ENCODE measurements at regions not wholly inside any gene's neighbourhood (a gene's known extent, or its start where the extent isn't known, plus 50 kb on each side); places are given as distances from the start of the nearest gene placed in this dataset.

- no peak for TF ChIP-seq CTCF (IDR thresholded peaks at IDR 0.05)
- Histone ChIP-seq H3K4me1 (ENCODE audit: control insufficient read depth in 1 of 2, insufficient read depth in 1 of 2, low read depth in 1 of 2, low read length in 1 of 2) (no peaks in the 10 kb centered on the region), H3K9me3 (no peaks in the 10 kb centered on the region), H3K4me3 (ENCODE audit: low read depth in 1 of 2, low read length in 1 of 2) (no peak overlapping the region), H3K27me3 (no peaks in the 10 kb centered on the region), H3K36me3 (no peaks in the 10 kb centered on the region), H3K27ac (no peak overlapping the region)
These were observed 277.7 kb downstream of the ANKRD7 start for GRCh38 chr7:118502235-118502634.

- H3K36me3 ChIP-seq: no peaks in the 10 kb centered on the region
- no peaks in the 10 kb centered on the region for H3K4me1 ChIP-seq (ENCODE audit: control insufficient read depth in 1 of 2, insufficient read depth in 1 of 2, low read depth in 1 of 2, low read length in 1 of 2)
- no peaks in the 10 kb centered on the region for H3K9me3 ChIP-seq
- TF ChIP-seq CTCF (IDR thresholded peaks at IDR 0.05): no peak
- H3K27ac ChIP-seq: no peak overlapping the region
- H3K4me3 ChIP-seq (ENCODE audit: low read depth in 1 of 2, low read length in 1 of 2): no peak overlapping the region
- no peaks in the 10 kb centered on the region for H3K27me3 ChIP-seq
These were observed 286.6 kb downstream of the ANKRD7 start for GRCh38 chr7:118511146-118511545.

- Histone ChIP-seq H3K4me1 (ENCODE audit: control insufficient read depth in 1 of 2, insufficient read depth in 1 of 2, low read depth in 1 of 2, low read length in 1 of 2) (no peaks in the 10 kb centered on the region), H3K9me3 (no peaks in the 10 kb centered on the region), H3K4me3 (ENCODE audit: low read depth in 1 of 2, low read length in 1 of 2) (no peak overlapping the region), H3K27me3 (no peaks in the 10 kb centered on the region), H3K27ac (no peak overlapping the region), H3K36me3 (no peaks in the 10 kb centered on the region)
- TF ChIP-seq CTCF (IDR thresholded peaks at IDR 0.05): no peak
These were observed 292.8 kb downstream of the ANKRD7 start for GRCh38 chr7:118517275-118517674.

- Histone ChIP-seq H3K27me3 (no peaks in the 10 kb centered on the region), H3K4me1 (ENCODE audit: control insufficient read depth in 1 of 2, insufficient read depth in 1 of 2, low read depth in 1 of 2, low read length in 1 of 2) (no peaks in the 10 kb centered on the region), H3K9me3 (no peaks in the 10 kb centered on the region), H3K4me3 (ENCODE audit: low read depth in 1 of 2, low read length in 1 of 2) (no peak overlapping the region), H3K27ac (no peak overlapping the region), H3K36me3 (no peaks in the 10 kb centered on the region)
- TF ChIP-seq CTCF (IDR thresholded peaks at IDR 0.05): no peak
These were observed 300.5 kb downstream of the ANKRD7 start for GRCh38 chr7:118525020-118525419.

GRCh38 chr7:118531566-118531965, 307.1 kb downstream of the ANKRD7 start:
- no peak for TF ChIP-seq CTCF (IDR thresholded peaks at IDR 0.05)
- Histone ChIP-seq H3K9me3 (no peaks in the 10 kb centered on the region), H3K4me1 (ENCODE audit: control insufficient read depth in 1 of 2, insufficient read depth in 1 of 2, low read depth in 1 of 2, low read length in 1 of 2) (no peaks in the 10 kb centered on the region), H3K27me3 (no peaks in the 10 kb centered on the region), H3K27ac (no peak overlapping the region), H3K4me3 (ENCODE audit: low read depth in 1 of 2, low read length in 1 of 2) (no peak overlapping the region), H3K36me3 (no peaks in the 10 kb centered on the region)

GRCh38 chr7:118559207-118559606, 334.7 kb downstream of the ANKRD7 start:
- H3K27ac ChIP-seq: no peak overlapping the region
- no peak for TF ChIP-seq CTCF (IDR thresholded peaks at IDR 0.05)
- H3K9me3 ChIP-seq: no peaks in the 10 kb centered on the region
- H3K4me3 ChIP-seq (ENCODE audit: low read depth in 1 of 2, low read length in 1 of 2): no peak overlapping the region
- H3K27me3 ChIP-seq: no peaks in the 10 kb centered on the region
- H3K4me1 ChIP-seq (ENCODE audit: control insufficient read depth in 1 of 2, insufficient read depth in 1 of 2, low read depth in 1 of 2, low read length in 1 of 2): no peaks in the 10 kb centered on the region
- H3K36me3 ChIP-seq: no peaks in the 10 kb centered on the region

Data from neutrophil (primary cell).